IMR-90 (cell line): ENCODE measurements at regions not wholly inside any gene's neighbourhood (a gene's known extent, or its start where the extent isn't known, plus 50 kb on each side); places are given as distances from the start of the nearest gene placed in this dataset.

Experiments
- ATAC-seq: fragments of 200-7000 bp; cut with Tn5 transposase; 2 replicates; pipeline ENCODE4 v1.9.1; 2020; ENCODE audit warnings: low read depth, mild to moderate bottlenecking, moderate library complexity
- BruUV-seq: library from RNA; stranded (reverse); fragments of 400-500 nt; replicated peaks from 2 replicates; lab custom pipeline; 2021; lab: Mats Ljungman, UMichigan
- CTCF ChIA-PET: fragments of 300-600 bp; formaldehyde crosslinking; extraction: SDS; loops from one replicate; lab custom pipeline; 2021; ENCODE audit warnings: antibody characterized with exemption; lab: Yijun Ruan, JAX
- POLR2A ChIA-PET: fragments of 300-600 bp; sonication (Branson Sonifier 250); formaldehyde crosslinking; loops from one replicate; lab custom pipeline; 2022; ENCODE audit warnings: antibody characterized with exemption; ENCODE audit not compliant: unreplicated experiment; lab: Charles Lee
- DNase-seq: peaks from one replicate; pipeline ENCODE4 v3.0.0; 2013
- H2AFZ ChIP-seq: replicated peaks from 2 replicates; pipeline ENCODE3; 2013; ENCODE audit warnings: low read length, mild to moderate bottlenecking; ENCODE audit not compliant: poor library complexity
- H2AK5ac ChIP-seq: 2 replicates; pipeline ENCODE4 v1.6.1; 2013; ENCODE audit warnings: low read depth, low read length, inconsistent platforms
- H2AK9ac ChIP-seq: replicated peaks from 2 replicates; pipeline ENCODE3; 2013; ENCODE audit warnings: mild to moderate bottlenecking, low read depth, low read length, moderate library complexity; ENCODE audit not compliant: poor library complexity
- H2BK120ac ChIP-seq: 2 replicates; pipeline ENCODE4 v1.6.1; 2013; ENCODE audit warnings: low read depth, low read length, inconsistent platforms
- H2BK15ac ChIP-seq: 3 replicates; pipeline ENCODE4 v1.6.1; 2013; ENCODE audit warnings: low read depth, low read length, inconsistent platforms
- H2BK20ac ChIP-seq: 2 replicates; pipeline ENCODE4 v1.6.1; 2013; ENCODE audit warnings: low read depth, mild to moderate bottlenecking, inconsistent platforms, low read length, moderate library complexity
- H2BK5ac ChIP-seq: 2 replicates; pipeline ENCODE4 v1.6.1; 2013; ENCODE audit warnings: mild to moderate bottlenecking, low read depth, low read length, inconsistent platforms; ENCODE audit not compliant: poor library complexity, severe bottlenecking
- H3K14ac ChIP-seq: replicated peaks from 2 replicates; pipeline ENCODE4 v1.6.1; 2013; ENCODE audit warnings: low read depth, low read length, inconsistent platforms
- H3K18ac ChIP-seq: 2 replicates; pipeline ENCODE4 v1.6.1; 2013; ENCODE audit warnings: low read depth, low read length, control low read depth
- H3K23ac ChIP-seq: 2 replicates; pipeline ENCODE4 v1.6.1; 2013; ENCODE audit warnings: low read depth, low read length, inconsistent platforms
- H3K27ac ChIP-seq: 2 replicates; pipeline ENCODE4 v1.5.1; 2013; ENCODE audit warnings: mild to moderate bottlenecking, control low read depth, low read length; ENCODE audit not compliant: insufficient read depth
- H3K27me3 ChIP-seq: 2 replicates; pipeline ENCODE4 v1.6.1; 2013; ENCODE audit warnings: low read length; ENCODE audit not compliant: control insufficient read depth, insufficient read depth
- H3K36me3 ChIP-seq: 2 replicates; pipeline ENCODE4 v1.6.1; 2013; ENCODE audit warnings: low read length, mixed read lengths; ENCODE audit not compliant: control insufficient read depth, insufficient read depth
- H3K4ac ChIP-seq: 2 replicates; pipeline ENCODE4 v1.6.1; 2013; ENCODE audit warnings: low read depth, low read length, inconsistent platforms
- H3K4me1 ChIP-seq: 2 replicates; pipeline ENCODE4 v1.6.1; 2013; ENCODE audit warnings: low read length, mixed read lengths; ENCODE audit not compliant: control insufficient read depth, insufficient read depth
- H3K4me2 ChIP-seq: 2 replicates; pipeline ENCODE4 v1.6.1; 2013; ENCODE audit warnings: low read depth, mild to moderate bottlenecking, control low read depth, low read length, moderate library complexity
- H3K4me3 ChIP-seq: 2 replicates; pipeline ENCODE4 v1.5.1; 2013; ENCODE audit warnings: low read depth, mild to moderate bottlenecking, control low read depth, low read length, moderate library complexity; ENCODE audit not compliant: insufficient read depth
- H3K56ac ChIP-seq: 2 replicates; pipeline ENCODE4 v1.6.1; 2013; ENCODE audit warnings: low read length, inconsistent platforms; ENCODE audit not compliant: insufficient read depth; ENCODE audit errors: extremely low read depth
- H3K79me1 ChIP-seq, 2 experiments: 2 replicates each; pipeline ENCODE4 v1.6.1; 2013; ENCODE audit warnings: low read length in 2 of 2, inconsistent platforms in 1 of 2, low read depth in 1 of 2
- H3K9ac ChIP-seq: 2 replicates; pipeline ENCODE4 v1.6.1; 2013; ENCODE audit warnings: low read depth, low read length, control low read depth
- H3K9me1 ChIP-seq: 2 replicates; pipeline ENCODE4 v1.6.1; 2013; ENCODE audit warnings: low read length, inconsistent platforms; ENCODE audit not compliant: insufficient read depth
- H3K9me3 ChIP-seq: 2 replicates; pipeline ENCODE4 v1.6.1; 2013; ENCODE audit warnings: low read length; ENCODE audit not compliant: control insufficient read depth, insufficient read depth
- H4K20me1 ChIP-seq: 2 replicates; pipeline ENCODE4 v1.6.1; 2013; ENCODE audit warnings: low read length, inconsistent platforms; ENCODE audit not compliant: insufficient read depth
- H4K5ac ChIP-seq: 2 replicates; pipeline ENCODE4 v1.6.1; 2013; ENCODE audit warnings: mild to moderate bottlenecking, low read depth, low read length, control low read depth
- H4K8ac ChIP-seq, 2 experiments: 2 replicates each; pipeline ENCODE4 v1.6.1; 2013; ENCODE audit warnings: low read depth in 2 of 2, low read length in 2 of 2, control low read depth in 1 of 2, inconsistent platforms in 1 of 2
- H4K91ac ChIP-seq: 2 replicates; pipeline ENCODE4 v1.6.1; 2013; ENCODE audit warnings: low read depth, low read length, inconsistent platforms; ENCODE audit not compliant: insufficient read depth
- MAFK ChIP-seq: IDR thresholded peaks from 2 replicates; pipeline ENCODE4 v1.6.1; 2012; ENCODE audit warnings: low read depth, low read length, improper control_type of control experiment
- MXI1 ChIP-seq: IDR thresholded peaks from 2 replicates; pipeline ENCODE4 v1.6.1; 2012; ENCODE audit warnings: low read depth, mild to moderate bottlenecking, low read length, moderate library complexity, borderline replicate concordance
- NFE2L2 ChIP-seq: fragments of 150-350 bp; IDR thresholded peaks from 2 replicates; pipeline ENCODE4 v1.6.1; 2016; ENCODE audit warnings: low read depth, mild to moderate bottlenecking, low read length
- POLR2A ChIP-seq: IDR thresholded peaks from 2 replicates; pipeline ENCODE4 v1.6.1; 2012; ENCODE audit warnings: mild to moderate bottlenecking, low read depth, low read length
- RAD21 ChIP-seq: IDR thresholded peaks from 2 replicates; pipeline ENCODE4 v1.6.1; 2012; ENCODE audit warnings: low read length, improper control_type of control experiment
- RCOR1 ChIP-seq: IDR thresholded peaks from 2 replicates; pipeline ENCODE4 v1.6.1; 2012; ENCODE audit warnings: mild to moderate bottlenecking, low read length, improper control_type of control experiment; ENCODE audit not compliant: insufficient replicate concordance
- WGBS, 2 experiments: methylation state at CpG; one replicate each; pipeline versions ENCODE4 v1.1.5 to v1.1.7; 2013; ENCODE audit warnings: missing lambda C conversion rate in 2 of 2; ENCODE audit not compliant: insufficient read length in 1 of 2; ENCODE audit errors: extremely low coverage in 2 of 2; 5-methylcytosine and 5-hydroxymethylcytosine counted together
- dilution Hi-C: fragments of 300-500 bp; cut with HindIII; formaldehyde crosslinking; loops from one replicate; pipeline ENCODE4 v1.14.3; 2018; ENCODE audit warnings: low sequenced_read_pairs; ENCODE audit not compliant: unreplicated experiment
- in situ Hi-C: fragments of 300-500 bp; cut with MboI; formaldehyde crosslinking; loops from 3 replicates; pipeline ENCODE4 v1.14.3; 2019; ENCODE audit warnings: low sequenced_read_pairs, inconsistent platforms, mixed read lengths
- intact Hi-C: fragments of 100-400 bp; cut with micrococcal nuclease; formaldehyde crosslinking; loops from 2 replicates; pipeline ENCODE4 v1.10.0; 2022

- Histone ChIP-seq H3K9me1 (no peaks in the 10 kb centered on the region), H3K4ac (no peak overlapping the region), H2AK5ac (no peak overlapping the region), H3K79me1 (no peaks in the 10 kb centered on the region), H3K23ac (no peak overlapping the region), H2AFZ (no peak overlapping the region), H3K9me3 (peaks cover 3% of the 10 kb centered on the region; the same call in 1 of the 2 replicates), H3K18ac (no peak overlapping the region), H3K56ac (no peak overlapping the region), H3K9ac (no peak overlapping the region), H3K4me3 (no peak overlapping the region), H4K8ac (no peak overlapping the region), H4K91ac (no peak overlapping the region), H2BK15ac (no peak overlapping the region), H3K36me3 (no peaks in the 10 kb centered on the region), H3K4me1 (no peaks in the 10 kb centered on the region), H4K5ac (no peak overlapping the region), H2BK20ac (no peak overlapping the region), H2BK5ac (no peak overlapping the region), H2BK120ac (no peak overlapping the region), H3K27me3 (no peaks in the 10 kb centered on the region), H3K14ac (no peak overlapping the region), H4K20me1 (no peaks in the 10 kb centered on the region), H3K4me2 (no peak overlapping the region), H2AK9ac (no peak overlapping the region), H3K27ac (no peak overlapping the region)
- no TSS peak for BruUV-seq
- DNase-seq (no peak), ATAC-seq (no peak)
- ChIA-PET POLR2A (no interaction called here), CTCF (interaction anchor here (0.6 to 0.7 kb wide), 2 partner anchors 355 to 782 kb away, joined by 4 to 7 read pairs; no protein-coding TSS in a partner anchor)
- WGBS, 2 experiments, result no CpG with 5 or more reads among the region's 1 CpG
- dilution Hi-C loops (no loop called here), intact Hi-C loops (no loop called here), in situ Hi-C loops (no loop called here)
- no peak for TF ChIP-seq RAD21
- no peak for TF ChIP-seq POLR2A
- no peak for TF ChIP-seq RCOR1
- TF ChIP-seq NFE2L2, result no peak
- no peak for TF ChIP-seq MAFK
- TF ChIP-seq MXI1, result no peak
Observed at GRCh38 chr2:139317259-139317658, 537.1 kb upstream of the NXPH2 start.
